K562 (cell line): ENCODE measurements at regions not wholly inside any gene's neighbourhood (a gene's known extent, or its start where the extent isn't known, plus 50 kb on each side); places are given as distances from the start of the nearest gene placed in this dataset.

Experiments
- HMGN3 ChIP-seq: IDR thresholded peaks from 2 replicates; pipeline ENCODE4 v1.6.1; 2011; ENCODE audit warnings: borderline replicate concordance, low read depth, mild to moderate bottlenecking, mixed read lengths, low read length; ENCODE audit not compliant: insufficient read length; ENCODE audit errors: extremely low read depth
- U2AF2 ChIP-seq: fragments of 200-400 bp; formaldehyde crosslinking; optimal IDR thresholded peaks from 2 replicates; pipeline ENCODE3; 2017; ENCODE audit warnings: low read depth, mild to moderate bottlenecking, low read length

- TF ChIP-seq HMGN3 (no peak), U2AF2 (no peak)
Measured at GRCh38 chr6:51365566-51365965, 546.9 kb downstream of the TFAP2B start.
